Type B pancreatic cell (in vitro differentiated cells): ENCODE measurements at regions not wholly inside any gene's neighbourhood (a gene's known extent, or its start where the extent isn't known, plus 50 kb on each side); places are given as distances from the start of the nearest gene placed in this dataset.

Source experiments
- DNase-seq: peaks from one replicate; pipeline ENCODE4 v3.0.0; 2021; ENCODE audit warnings: mixed read lengths; ENCODE audit not compliant: unreplicated experiment; ENCODE audit errors: extremely low spot score
- H3K27ac Mint-ChIP-seq: 2 replicates; pipeline ENCODE4 v1.8.0; 2021; ENCODE audit warnings: mild to moderate bottlenecking, mixed read lengths
- H3K27me3 Mint-ChIP-seq: 2 replicates; pipeline ENCODE4 v1.8.0; 2021; ENCODE audit warnings: mixed read lengths
- H3K36me3 Mint-ChIP-seq: 2 replicates; pipeline ENCODE4 v1.8.0; 2021; ENCODE audit warnings: mixed read lengths
- H3K4me1 Mint-ChIP-seq: one replicate; pipeline ENCODE4 v1.8.0; 2021; ENCODE audit warnings: mixed read lengths; ENCODE audit not compliant: unreplicated experiment
- H3K4me3 Mint-ChIP-seq: 2 replicates; pipeline ENCODE4 v1.8.0; 2021; ENCODE audit warnings: mild to moderate bottlenecking, mixed read lengths
- H3K9me3 Mint-ChIP-seq: 2 replicates; pipeline ENCODE4 v1.8.0; 2021; ENCODE audit warnings: mixed read lengths
- TF ChIP-seq, protein P1 (sequence below): fragments of 200-600 bp; sonication (generic); conservative IDR thresholded peaks from 2 replicates; pipeline ENCODE4 v1.5.0; 2021; ENCODE audit warnings: antibody characterized with exemption, mild to moderate bottlenecking

DNA sequence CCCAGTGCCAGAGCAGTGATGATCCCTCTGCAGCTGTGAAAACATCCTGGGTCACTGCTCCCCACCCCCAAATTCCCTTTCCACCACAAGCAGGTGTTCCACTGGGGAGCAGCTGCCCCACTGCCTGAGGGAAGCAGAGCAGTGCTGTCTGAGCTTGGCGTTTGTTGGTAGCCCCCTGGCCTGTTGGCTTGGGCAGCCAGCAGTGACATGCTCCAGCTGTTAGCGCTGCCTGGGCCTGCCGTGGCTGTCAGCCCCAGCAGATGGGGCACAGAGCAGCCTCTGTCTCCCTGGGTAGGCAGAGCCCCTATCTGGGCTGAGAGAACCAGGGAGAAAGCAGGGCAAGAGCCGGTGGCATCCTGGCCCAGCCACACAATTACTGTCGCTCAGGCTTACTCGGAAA, 247.7 kb downstream of the GLI2 start:
- Mint-ChIP-seq H3K4me1 (peaks cover 10% of the 10 kb centered on the region), H3K27ac (no peak overlapping the region), H3K9me3 (no peaks in the 10 kb centered on the region), H3K4me3 (no peak overlapping the region), H3K27me3 (no peaks in the 10 kb centered on the region), H3K36me3 (peaks cover 24% of the 10 kb centered on the region)
- TF ChIP-seq, protein P1, sequence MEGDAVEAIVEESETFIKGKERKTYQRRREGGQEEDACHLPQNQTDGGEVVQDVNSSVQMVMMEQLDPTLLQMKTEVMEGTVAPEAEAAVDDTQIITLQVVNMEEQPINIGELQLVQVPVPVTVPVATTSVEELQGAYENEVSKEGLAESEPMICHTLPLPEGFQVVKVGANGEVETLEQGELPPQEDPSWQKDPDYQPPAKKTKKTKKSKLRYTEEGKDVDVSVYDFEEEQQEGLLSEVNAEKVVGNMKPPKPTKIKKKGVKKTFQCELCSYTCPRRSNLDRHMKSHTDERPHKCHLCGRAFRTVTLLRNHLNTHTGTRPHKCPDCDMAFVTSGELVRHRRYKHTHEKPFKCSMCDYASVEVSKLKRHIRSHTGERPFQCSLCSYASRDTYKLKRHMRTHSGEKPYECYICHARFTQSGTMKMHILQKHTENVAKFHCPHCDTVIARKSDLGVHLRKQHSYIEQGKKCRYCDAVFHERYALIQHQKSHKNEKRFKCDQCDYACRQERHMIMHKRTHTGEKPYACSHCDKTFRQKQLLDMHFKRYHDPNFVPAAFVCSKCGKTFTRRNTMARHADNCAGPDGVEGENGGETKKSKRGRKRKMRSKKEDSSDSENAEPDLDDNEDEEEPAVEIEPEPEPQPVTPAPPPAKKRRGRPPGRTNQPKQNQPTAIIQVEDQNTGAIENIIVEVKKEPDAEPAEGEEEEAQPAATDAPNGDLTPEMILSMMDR = no peak
- DNase-seq = no peak

- H3K9me3 Mint-ChIP-seq = no peaks in the 10 kb centered on the region
- H3K27me3 Mint-ChIP-seq = no peaks in the 10 kb centered on the region
- H3K36me3 Mint-ChIP-seq = peaks cover 24% of the 10 kb centered on the region
- H3K4me1 Mint-ChIP-seq = peaks cover 10% of the 10 kb centered on the region
- H3K27ac Mint-ChIP-seq = no peak overlapping the region
- H3K4me3 Mint-ChIP-seq = no peak overlapping the region
- TF ChIP-seq, protein P1 = no peak
- DNase-seq = no peak
Measured at GRCh38 chr2:120984046-120984445, 248.4 kb downstream of the GLI2 start.

DNA sequence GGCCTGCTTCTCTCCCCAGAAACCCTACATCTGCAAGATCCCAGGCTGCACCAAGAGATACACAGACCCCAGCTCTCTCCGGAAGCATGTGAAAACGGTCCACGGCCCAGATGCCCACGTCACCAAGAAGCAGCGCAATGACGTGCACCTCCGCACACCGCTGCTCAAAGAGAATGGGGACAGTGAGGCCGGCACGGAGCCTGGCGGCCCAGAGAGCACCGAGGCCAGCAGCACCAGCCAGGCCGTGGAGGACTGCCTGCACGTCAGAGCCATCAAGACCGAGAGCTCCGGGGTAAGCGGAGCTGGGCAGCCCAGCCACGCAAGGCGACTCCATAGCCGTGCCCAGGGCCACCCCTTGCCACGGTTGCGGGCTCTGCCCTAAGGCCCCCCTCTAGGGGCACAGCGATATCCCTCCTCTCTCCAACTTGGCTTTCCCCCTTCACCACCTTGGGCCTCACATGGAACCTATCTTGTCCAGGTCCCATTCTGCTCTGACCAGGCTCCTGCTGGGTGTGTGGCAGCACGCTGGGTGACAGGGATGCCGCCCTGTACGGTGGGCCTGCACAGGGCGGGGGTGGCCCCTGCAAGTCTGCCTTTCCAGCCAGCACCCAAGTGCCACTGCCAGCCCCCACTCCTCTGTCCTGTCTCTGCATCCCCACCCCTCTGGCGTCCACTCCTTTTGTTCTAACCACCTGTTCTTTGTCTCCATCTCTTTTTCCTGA, 248.9 kb downstream of the GLI2 start:
- H3K4me1 Mint-ChIP-seq = peaks cover 10% of the 10 kb centered on the region
- no peaks in the 10 kb centered on the region for H3K27me3 Mint-ChIP-seq
- H3K36me3 Mint-ChIP-seq = peaks cover 21% of the 10 kb centered on the region
- no peak overlapping the region for H3K4me3 Mint-ChIP-seq
- no peak overlapping the region for H3K27ac Mint-ChIP-seq
- TF ChIP-seq, protein P1 = no peak
- no peak for DNase-seq
- H3K9me3 Mint-ChIP-seq = no peaks in the 10 kb centered on the region

DNA sequence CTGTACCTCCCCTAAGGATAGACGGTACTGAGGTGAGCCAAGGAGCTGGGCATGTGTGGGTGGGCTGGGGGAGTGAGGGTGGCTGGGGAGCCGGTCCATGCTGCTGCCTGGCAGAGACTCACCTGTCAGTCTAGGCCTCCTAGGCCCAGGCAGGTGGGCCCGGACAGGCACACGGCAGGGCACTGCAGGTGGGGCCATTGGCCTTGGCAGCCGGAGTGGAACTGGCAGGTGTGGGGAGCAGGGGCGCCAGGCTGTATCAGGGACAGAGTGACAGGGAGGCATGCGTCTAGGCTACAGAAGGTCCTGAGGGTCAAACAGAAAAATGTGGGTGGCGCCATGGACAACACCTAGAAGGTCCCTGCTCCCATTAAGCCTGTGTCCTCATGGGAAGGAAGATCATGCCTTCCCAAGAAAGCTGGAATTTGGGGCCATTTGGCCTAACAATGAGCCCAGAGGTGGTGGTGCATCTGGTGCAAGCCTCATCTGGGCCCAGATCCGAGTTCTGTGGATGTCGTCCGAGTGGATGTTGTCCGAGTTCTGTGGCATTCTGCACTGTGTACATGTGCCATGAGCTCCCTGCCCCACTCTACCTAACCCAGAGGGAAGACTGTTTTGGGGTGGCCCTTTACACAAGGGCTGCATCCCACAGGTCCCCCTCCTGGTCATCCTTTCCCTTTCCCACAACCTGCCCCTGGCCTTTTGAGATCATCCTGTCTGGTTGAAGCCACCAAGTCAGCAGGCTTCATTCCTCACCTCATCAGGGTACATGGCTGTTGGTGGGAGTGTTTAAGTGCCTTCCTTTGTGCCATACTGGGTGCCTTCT, 249.7 kb downstream of the GLI2 start:
- Mint-ChIP-seq H3K4me3 (no peak overlapping the region), H3K36me3 (peaks cover 14% of the 10 kb centered on the region), H3K9me3 (no peaks in the 10 kb centered on the region), H3K4me1 (peaks cover 10% of the 10 kb centered on the region), H3K27ac (no peak overlapping the region), H3K27me3 (no peaks in the 10 kb centered on the region)
- TF ChIP-seq, protein P1 = no peak
- no peak for DNase-seq

GRCh38 chr2:120985997-120986651, 250.5 kb downstream of the GLI2 start:
- H3K4me3 Mint-ChIP-seq = no peak overlapping the region
- TF ChIP-seq, protein P1 = no peak
- H3K9me3 Mint-ChIP-seq = no peaks in the 10 kb centered on the region
- no peak overlapping the region for H3K27ac Mint-ChIP-seq
- H3K36me3 Mint-ChIP-seq = peaks cover 18% of the 10 kb centered on the region
- H3K27me3 Mint-ChIP-seq = no peaks in the 10 kb centered on the region
- H3K4me1 Mint-ChIP-seq = peaks cover 10% of the 10 kb centered on the region
- DNase-seq = no peak
